SKM-1 treated with dmso at 0.1 percent for 144 hours (cell line): ENCODE measurements at regions not wholly inside any gene's neighbourhood (a gene's known extent, or its start where the extent isn't known, plus 50 kb on each side); places are given as distances from the start of the nearest gene placed in this dataset.
"Not testable (repeated sequence)": the region's sequence is repeated elsewhere in the genome, so short reads cannot be mapped to it uniquely, and the experiment has no call there.

ENCODE experiments used
- DNase-seq: peaks from one replicate; lab custom pipeline; 2025; ENCODE audit not compliant: unreplicated experiment; lab: John Stamatoyannopoulos, UW

GRCh38 chr6:78639111-78640110 lies 227.9 kb upstream of the IRAK1BP1 start:
- DNase-seq: no peak

DNA sequence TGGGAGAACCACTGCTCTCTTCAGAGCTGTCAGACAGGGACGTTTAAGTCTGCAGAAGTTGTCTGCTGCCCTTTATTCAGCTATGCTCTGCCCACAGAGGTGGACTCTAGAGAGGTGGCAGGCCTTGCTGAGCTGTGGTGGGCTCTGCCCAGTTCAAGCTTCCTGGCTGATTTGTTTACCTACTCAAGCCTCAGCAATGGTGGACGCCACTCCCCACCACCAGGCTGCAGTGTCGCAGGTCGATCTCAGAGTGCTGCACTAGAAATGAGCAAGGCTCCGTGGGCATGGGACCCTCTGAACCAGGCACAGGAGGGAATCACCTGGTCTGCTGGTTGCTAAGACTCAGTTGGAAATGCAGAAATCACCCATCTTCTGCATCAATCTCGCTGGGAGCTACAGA lies 223.4 kb upstream of the IRAK1BP1 start:
- not testable (repeated sequence) for DNase-seq

GRCh38 chr6:78646542-78647415 lies 220.6 kb upstream of the IRAK1BP1 start:
- DNase-seq: not testable (repeated sequence)

DNA sequence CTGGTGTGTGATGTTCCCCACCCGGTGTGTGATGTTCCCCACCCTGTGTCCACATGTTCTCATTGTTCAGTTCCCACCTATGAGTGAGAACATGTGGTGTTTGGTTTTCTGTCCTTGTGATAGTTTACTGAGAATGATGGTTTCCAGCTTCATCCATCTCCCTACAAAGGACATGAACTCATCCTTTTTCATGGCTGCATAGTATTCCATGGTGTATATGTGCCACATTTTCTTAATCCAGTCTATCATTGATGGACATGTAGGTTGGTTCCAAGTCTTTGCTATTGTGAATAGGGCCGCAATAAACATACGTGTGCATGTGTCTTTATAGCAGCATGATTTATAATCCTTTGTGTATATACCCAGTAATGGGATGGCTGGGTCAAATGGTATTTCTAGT lies 201.5 kb upstream of the IRAK1BP1 start:
- not testable (repeated sequence) for DNase-seq

- DNase-seq: no peak
Measured at GRCh38 chr6:78666764-78667163, 200.6 kb upstream of the IRAK1BP1 start.

DNA sequence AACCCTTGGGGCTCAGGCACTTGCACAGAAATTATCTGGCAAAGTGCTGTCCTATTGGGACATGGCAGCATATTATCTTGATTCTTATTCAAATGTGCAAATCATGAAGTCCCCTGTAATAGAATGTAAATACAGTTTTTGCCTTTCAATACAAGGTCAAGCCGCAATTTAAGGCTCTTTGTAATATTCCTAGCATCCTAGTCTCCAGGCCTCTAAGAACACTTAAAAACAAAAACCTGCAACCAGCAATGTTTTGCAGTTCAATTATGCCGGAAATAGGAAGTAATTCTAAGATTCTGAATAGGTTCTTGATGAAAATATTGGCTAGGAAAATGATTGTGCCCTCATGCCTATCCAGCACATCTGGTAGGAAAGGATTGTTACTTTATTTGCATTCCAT lies 197.2 kb upstream of the IRAK1BP1 start:
- DNase-seq: no peak

- no peak for DNase-seq
Measured at GRCh38 chr6:78670802-78671201, 196.5 kb upstream of the IRAK1BP1 start.

DNA sequence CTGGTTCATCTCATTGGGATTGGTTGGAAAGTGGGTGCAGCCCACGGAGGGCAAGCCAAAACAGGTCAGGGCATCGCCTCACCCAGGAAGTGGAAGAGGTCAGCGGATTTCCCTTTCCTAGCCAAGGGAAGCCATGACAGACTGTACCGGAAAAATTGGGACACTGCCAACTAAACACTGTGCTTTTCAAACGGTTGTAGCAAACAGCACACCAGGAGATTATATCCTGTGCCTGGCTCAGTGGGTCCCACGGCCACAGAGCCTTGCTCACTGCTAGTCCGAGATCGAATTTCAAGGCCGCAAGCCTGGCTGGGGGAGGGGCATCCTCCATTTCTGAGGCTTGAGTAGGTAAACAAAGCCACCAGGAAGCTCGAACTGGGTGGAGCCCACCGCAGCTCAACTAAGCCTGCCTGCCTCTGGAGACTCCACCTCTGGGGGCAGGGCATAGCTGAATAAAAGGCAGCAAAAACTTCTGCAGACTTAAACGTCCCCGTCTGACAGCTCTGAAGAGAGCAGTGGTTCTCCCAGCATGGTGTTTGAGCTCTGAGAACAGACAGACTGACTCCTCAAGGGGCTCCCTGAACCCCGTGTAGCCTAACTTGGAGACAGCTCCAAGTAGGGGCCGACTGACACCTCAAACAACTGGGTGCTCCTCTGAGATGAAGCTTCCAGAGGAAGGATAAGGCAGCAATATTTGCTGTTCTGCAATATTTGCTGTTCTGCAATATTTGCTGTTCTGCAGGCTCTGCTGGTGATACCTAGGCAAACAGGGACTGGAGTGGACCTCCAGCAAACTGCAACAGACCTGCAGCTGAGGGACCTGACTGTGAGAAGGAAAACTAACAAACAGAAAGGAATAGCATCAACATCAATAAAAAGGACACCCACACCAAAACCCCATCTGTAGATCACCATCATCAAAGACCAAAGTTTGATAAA lies 191.0 kb upstream of the IRAK1BP1 start:
- DNase-seq: not testable (repeated sequence)

GRCh38 chr6:78688668-78689067 lies 178.7 kb upstream of the IRAK1BP1 start:
- DNase-seq: no peak

DNA sequence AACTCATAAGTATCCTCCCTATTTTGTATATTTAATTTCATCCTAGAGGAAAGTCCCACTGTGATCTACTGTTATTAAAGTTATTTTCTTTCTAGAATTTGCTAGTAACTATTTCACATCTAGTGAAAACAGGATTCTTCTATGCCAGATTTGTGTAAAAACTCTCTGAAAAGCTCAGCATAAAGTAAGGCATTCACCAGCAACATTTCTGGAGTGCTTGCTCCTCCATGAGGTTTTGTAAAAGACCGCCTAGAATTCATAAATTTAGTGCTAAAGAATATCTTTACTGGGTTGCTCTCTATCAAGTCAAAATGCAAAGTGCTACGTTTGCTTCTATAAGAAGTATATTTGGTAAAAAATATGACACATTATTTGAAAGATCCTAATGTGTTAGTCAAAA lies 173.5 kb upstream of the IRAK1BP1 start:
- DNase-seq: no peak

GRCh38 chr6:78694628-78695027 lies 172.7 kb upstream of the IRAK1BP1 start:
- DNase-seq: not testable (repeated sequence)

GRCh38 chr6:78700991-78701390 lies 166.4 kb upstream of the IRAK1BP1 start:
- no peak for DNase-seq

GRCh38 chr6:78701407-78701806 lies 165.9 kb upstream of the IRAK1BP1 start:
- DNase-seq: no peak

DNA sequence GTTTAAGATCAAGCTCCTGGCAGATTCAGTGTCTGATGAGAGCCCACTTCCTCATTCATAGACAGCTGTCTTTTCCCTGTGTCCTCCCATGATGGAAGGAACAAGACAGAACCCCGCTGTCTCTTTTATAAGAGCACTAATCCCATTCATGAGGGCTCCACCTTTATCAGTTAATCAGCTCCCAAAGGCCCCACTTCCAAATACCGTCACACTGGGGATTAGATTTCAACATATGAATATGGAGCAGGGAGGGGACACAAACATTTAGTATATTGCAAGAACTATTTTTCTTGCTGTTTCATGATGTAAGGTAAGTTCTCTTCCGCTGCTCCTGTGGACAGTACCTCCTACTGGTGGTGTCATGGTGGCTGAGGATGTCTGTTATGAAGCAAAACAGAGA lies 158.3 kb upstream of the IRAK1BP1 start:
- no peak for DNase-seq

DNA sequence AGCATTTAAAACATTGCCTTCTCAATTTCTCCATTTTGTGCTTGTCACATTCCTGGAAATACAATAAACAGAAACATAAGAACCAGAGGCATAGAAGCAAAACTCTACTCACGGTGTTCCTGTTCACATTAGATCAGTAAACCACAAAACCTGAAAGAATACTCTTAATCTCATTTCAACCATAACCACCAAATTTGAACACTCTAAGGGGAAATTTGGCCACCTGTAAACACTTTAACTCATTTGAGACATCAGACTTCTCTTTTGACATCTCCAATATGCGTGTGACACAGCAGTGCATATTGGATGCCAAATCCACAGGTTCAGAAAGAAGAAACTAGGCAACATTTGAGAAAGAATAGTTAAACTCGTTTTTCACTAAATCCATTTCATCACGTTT lies 153.8 kb upstream of the IRAK1BP1 start:
- DNase-seq: no peak

DNA sequence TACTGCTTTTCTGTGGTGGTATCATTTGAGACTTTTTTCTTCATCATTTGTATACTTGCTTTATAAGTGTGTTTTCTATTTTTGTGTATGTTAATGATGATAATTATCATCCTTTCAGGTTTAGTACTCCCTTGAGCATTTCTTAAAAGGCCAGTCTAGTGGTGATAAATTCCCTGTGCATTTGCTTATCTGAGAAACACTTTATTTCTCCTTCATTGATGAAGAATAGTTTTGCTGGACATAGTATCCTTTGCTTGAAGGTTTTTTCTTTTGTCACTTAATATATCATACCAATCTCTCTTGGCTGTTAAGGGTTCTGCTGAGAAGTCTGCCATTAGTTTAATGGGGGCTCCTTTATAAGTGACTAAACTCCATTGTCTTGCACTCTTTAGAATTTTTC lies 123.2 kb upstream of the IRAK1BP1 start:
- no peak for DNase-seq

- DNase-seq: no peak
Measured at GRCh38 chr6:78746457-78746856, 120.9 kb upstream of the IRAK1BP1 start.

- DNase-seq: no peak
Measured at GRCh38 chr6:78749326-78749725, 118.0 kb upstream of the IRAK1BP1 start.

- DNase-seq: not testable (repeated sequence)
Measured at GRCh38 chr6:78758297-78758798, 109.0 kb upstream of the IRAK1BP1 start.

GRCh38 chr6:78768271-78768670 lies 99.1 kb upstream of the IRAK1BP1 start:
- no peak for DNase-seq
